ENCODE measurements at regions not wholly inside any gene's neighbourhood (a gene's known extent, or its start where the extent isn't known, plus 50 kb on each side); places are given as distances from the start of the nearest gene placed in this dataset.
"Not testable (repeated sequence)": the region's sequence is repeated elsewhere in the genome, so short reads cannot be mapped to it uniquely, and the experiment has no call there.

- H3K4me3 ChIP-seq = no peak overlapping the region
- no peak for TF ChIP-seq CTCF (IDR thresholded peaks at IDR 0.05)
- no peak for DNase-seq (ENCODE audit: low spot score)
- no peak overlapping the region for H3K27ac ChIP-seq
These were observed 131.1 kb upstream of the HSF2 start for GRCh38 chr6:122268394-122268793.

- no peak for TF ChIP-seq CTCF (IDR thresholded peaks at IDR 0.05)
- no peak for DNase-seq (ENCODE audit: low spot score)
- Histone ChIP-seq H3K27ac (no peak overlapping the region), H3K4me3 (no peak overlapping the region)
These were observed 122.8 kb upstream of the HSF2 start for GRCh38 chr6:122276637-122277036.

- not testable (repeated sequence) for H3K27ac ChIP-seq; DNase-seq (ENCODE audit: low spot score); H3K4me3 ChIP-seq
These were observed 119.1 kb upstream of the HSF2 start for GRCh38 chr6:122280105-122281021.

GRCh38 chr6:122283884-122284283 lies 115.6 kb upstream of the HSF2 start:
- no peak for TF ChIP-seq CTCF (IDR thresholded peaks at IDR 0.05)
- DNase-seq (ENCODE audit: low spot score) = no peak
- H3K27ac ChIP-seq = no peak overlapping the region
- no peak overlapping the region for H3K4me3 ChIP-seq

- no peak overlapping the region for H3K27ac ChIP-seq
- no peak for TF ChIP-seq CTCF (IDR thresholded peaks at IDR 0.05)
- H3K4me3 ChIP-seq = no peak overlapping the region
- DNase-seq (ENCODE audit: low spot score) = no peak
These were observed 114.6 kb upstream of the HSF2 start for GRCh38 chr6:122284848-122285247.

GRCh38 chr6:122285292-122285913 lies 114.0 kb upstream of the HSF2 start:
- no peak for DNase-seq (ENCODE audit: low spot score)
- TF ChIP-seq CTCF (IDR thresholded peaks at IDR 0.05) = no peak

GRCh38 chr6:122286512-122286911 lies 112.9 kb upstream of the HSF2 start:
- Histone ChIP-seq H3K4me3 (no peak overlapping the region), H3K27ac (no peak overlapping the region)
- no peak for TF ChIP-seq CTCF (IDR thresholded peaks at IDR 0.05)
- DNase-seq (ENCODE audit: low spot score) = no peak

More at GRCh38 chr6:122285292-122285913, 114.0 kb upstream of the HSF2 start:
- Histone ChIP-seq H3K27ac (no peak overlapping the region), H3K4me3 (no peak overlapping the region)
